Calu3 (cell line): ENCODE measurements at regions not wholly inside any gene's neighbourhood (a gene's known extent, or its start where the extent isn't known, plus 50 kb on each side); places are given as distances from the start of the nearest gene placed in this dataset.

Experiments used
- BruUV-seq: library from RNA; stranded (reverse); fragments of 400-500 nt; replicated peaks from 2 replicates; lab custom pipeline; 2021; lab: Mats Ljungman, UMichigan
- CTCF ChIA-PET: fragments of 300-600 bp; sonication (Branson Sonifier 250); formaldehyde crosslinking; loops from one replicate; lab custom pipeline; 2022; ENCODE audit warnings: antibody characterized with exemption; lab: Charles Lee
- DNase-seq: peaks from one replicate; pipeline ENCODE4 v3.0.0; 2022
- H3K27ac Mint-ChIP-seq: one replicate; pipeline ENCODE4 v1.8.0; 2022; ENCODE audit warnings: mixed read lengths; ENCODE audit not compliant: unreplicated experiment
- H3K27me3 Mint-ChIP-seq: one replicate; pipeline ENCODE4 v1.8.0; 2022; ENCODE audit warnings: mixed read lengths; ENCODE audit not compliant: unreplicated experiment
- H3K36me3 Mint-ChIP-seq: one replicate; pipeline ENCODE4 v1.8.0; 2022; ENCODE audit warnings: mild to moderate bottlenecking, moderate library complexity, mixed read lengths; ENCODE audit not compliant: insufficient read depth, unreplicated experiment
- H3K4me1 Mint-ChIP-seq: one replicate; pipeline ENCODE4 v1.8.0; 2022; ENCODE audit warnings: mild to moderate bottlenecking, low read depth, mixed read lengths; ENCODE audit not compliant: unreplicated experiment
- H3K4me3 Mint-ChIP-seq: one replicate; pipeline ENCODE4 v1.8.0; 2022; ENCODE audit warnings: mild to moderate bottlenecking, low read depth, moderate library complexity, mixed read lengths; ENCODE audit not compliant: unreplicated experiment
- H3K9me3 Mint-ChIP-seq: one replicate; pipeline ENCODE4 v1.8.0; 2022; ENCODE audit warnings: low read depth, mixed read lengths; ENCODE audit not compliant: unreplicated experiment
- CTCF ChIP-seq: fragments of 200-600 bp; IDR thresholded peaks from one replicate; pipeline ENCODE4 v1.8.0; 2022; ENCODE audit warnings: antibody characterized with exemption; ENCODE audit not compliant: unreplicated experiment
- intact Hi-C: fragments of 100-400 bp; cut with micrococcal nuclease; formaldehyde crosslinking; loops from one replicate; pipeline ENCODE4 v1.10.0; 2022; ENCODE audit not compliant: unreplicated experiment

GRCh38 chr20:60491051-60491581 is 532.9 kb downstream of the CDH26 start:
- Mint-ChIP-seq H3K27me3 (no peaks in the 10 kb centered on the region), H3K4me3 (no peak overlapping the region), H3K36me3 (no peaks in the 10 kb centered on the region), H3K27ac (no peak overlapping the region), H3K9me3 (peaks cover 3% of the 10 kb centered on the region), H3K4me1 (no peaks in the 10 kb centered on the region)
- no peak for TF ChIP-seq CTCF
- no peak for DNase-seq
- intact Hi-C loops, result no loop called here
- no TSS peak for BruUV-seq
- CTCF ChIA-PET, result no interaction called here

GRCh38 chr20:60494476-60494875 is 536.3 kb downstream of the CDH26 start:
- CTCF ChIA-PET, result no interaction called here
- no peak for DNase-seq
- Mint-ChIP-seq H3K27ac (no peak overlapping the region), H3K27me3 (no peaks in the 10 kb centered on the region), H3K4me3 (no peak overlapping the region), H3K9me3 (no peaks in the 10 kb centered on the region), H3K4me1 (no peaks in the 10 kb centered on the region), H3K36me3 (no peaks in the 10 kb centered on the region)
- intact Hi-C loops, result no loop called here
- BruUV-seq, result no TSS peak
- no peak for TF ChIP-seq CTCF

- Mint-ChIP-seq H3K4me3 (no peak overlapping the region), H3K27ac (no peak overlapping the region), H3K27me3 (no peaks in the 10 kb centered on the region), H3K36me3 (no peaks in the 10 kb centered on the region), H3K9me3 (no peaks in the 10 kb centered on the region), H3K4me1 (no peaks in the 10 kb centered on the region)
- no peak for DNase-seq
- BruUV-seq, result no TSS peak
- TF ChIP-seq CTCF, result no peak
- intact Hi-C loops, result no loop called here
- CTCF ChIA-PET, result no interaction called here
Observed at GRCh38 chr20:60497298-60498035, 539.2 kb downstream of the CDH26 start.

GRCh38 chr20:60500038-60500701 is 541.9 kb downstream of the CDH26 start:
- Mint-ChIP-seq H3K4me3 (no peak overlapping the region), H3K27me3 (no peaks in the 10 kb centered on the region), H3K9me3 (peaks cover 2% of the 10 kb centered on the region), H3K36me3 (no peaks in the 10 kb centered on the region), H3K27ac (no peak overlapping the region), H3K4me1 (no peaks in the 10 kb centered on the region)
- no TSS peak for BruUV-seq
- no peak for TF ChIP-seq CTCF
- DNase-seq, result no peak
- intact Hi-C loops, result no loop called here
- CTCF ChIA-PET, result no interaction called here
